SK-N-MC (cell line): ENCODE measurements at regions not wholly inside any gene's neighbourhood (a gene's known extent, or its start where the extent isn't known, plus 50 kb on each side); places are given as distances from the start of the nearest gene placed in this dataset.

ENCODE experiments used
- DNase-seq: peaks from one replicate; pipeline ENCODE4 v3.0.0-alpha.2; 2011; ENCODE audit warnings: low read depth, low spot score
- H3K27ac ChIP-seq: fragments of 200-600 bp; sonication (generic); 2 replicates; pipeline ENCODE4 v1.5.1; 2016; ENCODE audit warnings: mixed run types
- H3K36me3 ChIP-seq: fragments of 200-600 bp; sonication (generic); 2 replicates; pipeline ENCODE4 v1.6.1; 2017; ENCODE audit warnings: antibody characterized with exemption, low read length, mixed read lengths; ENCODE audit not compliant: insufficient read depth
- H3K4me3 ChIP-seq: fragments of 200-600 bp; sonication (generic); 2 replicates; pipeline ENCODE4 v1.5.1; 2016
- H3K9ac ChIP-seq: fragments of 200-600 bp; sonication (generic); 2 replicates; pipeline ENCODE4 v1.8.0; 2017; ENCODE audit warnings: mixed run types, mixed read lengths; ENCODE audit not compliant: insufficient read length
- H3K9me3 ChIP-seq: fragments of 200-600 bp; sonication (generic); 2 replicates; pipeline ENCODE4 v1.6.1; 2017; ENCODE audit warnings: low read depth, mild to moderate bottlenecking, antibody characterized with exemption, low read length, moderate library complexity, mixed read lengths
- EZH2 ChIP-seq: fragments of 200-600 bp; sonication (generic); IDR thresholded peaks from one replicate; pipeline ENCODE4 v1.6.1; 2017; ENCODE audit warnings: antibody characterized with exemption
- FOXP2 ChIP-seq: optimal IDR thresholded peaks from 2 replicates; pipeline ENCODE3; 2011; ENCODE audit warnings: mild to moderate bottlenecking, moderate library complexity; ENCODE audit not compliant: insufficient read depth; ENCODE audit errors: extremely low read length, control extremely low read depth
- POLR2AphosphoS5 ChIP-seq: IDR thresholded peaks from 2 replicates; pipeline ENCODE4 v1.6.1; 2012; ENCODE audit warnings: mild to moderate bottlenecking, low read depth, low read length, borderline replicate concordance

DNA sequence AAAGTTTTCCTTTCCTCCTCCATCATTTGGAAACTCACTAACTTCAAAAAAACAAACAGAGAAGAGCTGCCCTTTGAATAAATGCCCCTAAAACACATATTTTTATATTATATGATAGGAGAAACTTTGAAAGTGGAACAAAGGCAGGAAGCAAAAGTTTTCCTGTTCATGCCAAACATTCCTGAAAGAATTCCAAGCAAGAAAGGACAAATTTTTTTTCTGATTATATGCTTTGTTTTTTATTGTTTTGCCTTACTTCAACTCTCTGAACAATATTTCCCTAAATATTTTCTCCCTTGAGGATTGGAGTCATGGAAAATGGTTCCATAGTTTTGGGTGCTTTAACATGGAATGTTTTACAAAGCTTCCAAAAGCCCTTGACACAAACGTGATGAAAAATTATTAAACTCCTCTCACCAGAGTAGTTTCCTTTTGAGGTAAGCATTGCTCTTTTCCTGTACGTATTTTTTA lies 638.5 kb upstream of the CAMK1G start:
- H3K36me3 ChIP-seq, result no peaks in the 10 kb centered on the region
- no peak overlapping the region for H3K4me3 ChIP-seq
- TF ChIP-seq EZH2 (no peak), POLR2AphosphoS5 (no peak), FOXP2 (no peak)
- no peak overlapping the region for H3K27ac ChIP-seq
- no peak for DNase-seq
- H3K9ac ChIP-seq, result no peak overlapping the region
- H3K9me3 ChIP-seq, result no peaks in the 10 kb centered on the region

DNA sequence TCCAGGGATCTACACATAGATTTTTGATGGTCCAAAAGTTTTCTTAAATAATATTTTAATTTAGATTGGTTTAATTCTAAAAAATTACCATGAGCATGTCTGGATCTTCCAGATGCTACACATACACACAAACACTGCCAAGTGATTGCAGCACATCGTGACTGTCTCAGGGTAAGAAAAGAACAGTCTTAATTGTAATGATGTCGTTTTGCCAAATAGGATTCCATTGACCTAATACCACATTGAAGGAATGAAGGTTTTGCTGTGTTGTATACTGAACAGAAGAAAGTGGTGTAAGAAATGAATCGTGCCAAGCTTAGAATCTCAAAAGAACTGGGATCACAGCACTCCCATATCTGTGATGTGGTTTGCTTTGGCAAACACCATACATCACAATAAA lies 633.3 kb upstream of the CAMK1G start:
- no peaks in the 10 kb centered on the region for H3K9me3 ChIP-seq
- no peak overlapping the region for H3K4me3 ChIP-seq
- no peak overlapping the region for H3K27ac ChIP-seq
- no peak overlapping the region for H3K9ac ChIP-seq
- TF ChIP-seq FOXP2 (no peak), EZH2 (no peak), POLR2AphosphoS5 (no peak)
- DNase-seq, result no peak
- H3K36me3 ChIP-seq, result no peaks in the 10 kb centered on the region

DNA sequence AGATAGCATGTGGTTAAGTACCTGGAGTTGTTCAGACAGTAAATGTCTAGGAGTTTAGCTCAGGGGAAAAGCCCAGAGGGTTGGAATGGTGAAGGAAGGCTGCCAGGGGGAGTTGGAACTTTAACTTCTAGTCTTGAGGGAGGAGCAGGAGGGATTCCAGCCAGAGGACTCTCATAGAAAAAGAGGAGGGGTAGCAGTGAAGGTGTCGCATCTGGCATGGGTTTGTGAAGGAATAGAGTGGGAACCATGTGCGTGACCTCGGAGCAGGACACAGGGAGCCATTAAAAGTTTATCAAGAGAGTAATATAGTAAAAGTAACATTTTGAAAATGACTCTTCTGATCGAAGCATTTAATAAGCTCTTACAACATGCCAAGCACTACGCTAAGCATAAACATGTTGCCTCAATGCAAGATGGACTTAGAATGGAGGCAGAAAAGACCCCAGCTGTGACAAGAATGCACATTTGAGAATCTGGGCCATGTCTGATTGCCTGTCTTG lies 632.4 kb upstream of the CAMK1G start:
- H3K27ac ChIP-seq, result no peak overlapping the region
- H3K9me3 ChIP-seq, result no peaks in the 10 kb centered on the region
- TF ChIP-seq POLR2AphosphoS5 (no peak), EZH2 (no peak), FOXP2 (no peak)
- DNase-seq, result no peak
- H3K9ac ChIP-seq, result no peak overlapping the region
- H3K36me3 ChIP-seq, result no peaks in the 10 kb centered on the region
- H3K4me3 ChIP-seq, result no peak overlapping the region

DNA sequence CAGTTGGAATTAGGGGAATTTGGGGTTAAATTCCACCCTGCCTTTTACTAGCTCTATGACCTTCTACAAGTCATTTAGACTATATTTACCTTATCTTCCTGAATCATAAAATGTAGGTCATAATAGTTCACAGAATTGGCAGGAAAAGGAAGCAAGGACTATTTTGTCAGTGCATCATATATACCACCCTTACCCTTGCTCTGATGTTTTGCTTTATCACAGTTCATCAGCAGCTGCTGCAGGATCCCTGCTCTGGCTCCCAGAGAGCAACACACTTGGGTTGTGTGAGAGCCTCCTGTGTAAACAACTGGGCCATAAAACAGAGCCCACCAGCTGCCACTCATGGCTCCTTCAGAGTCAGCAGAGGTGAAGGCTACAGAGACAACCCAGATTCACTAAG lies 631.6 kb upstream of the CAMK1G start:
- no peaks in the 10 kb centered on the region for H3K36me3 ChIP-seq
- TF ChIP-seq POLR2AphosphoS5, result no peak
- TF ChIP-seq EZH2, result no peak
- TF ChIP-seq FOXP2, result no peak
- H3K9me3 ChIP-seq, result no peaks in the 10 kb centered on the region
- H3K27ac ChIP-seq, result no peak overlapping the region
- no peak for DNase-seq
- H3K9ac ChIP-seq, result no peak overlapping the region
- H3K4me3 ChIP-seq, result no peak overlapping the region

DNA sequence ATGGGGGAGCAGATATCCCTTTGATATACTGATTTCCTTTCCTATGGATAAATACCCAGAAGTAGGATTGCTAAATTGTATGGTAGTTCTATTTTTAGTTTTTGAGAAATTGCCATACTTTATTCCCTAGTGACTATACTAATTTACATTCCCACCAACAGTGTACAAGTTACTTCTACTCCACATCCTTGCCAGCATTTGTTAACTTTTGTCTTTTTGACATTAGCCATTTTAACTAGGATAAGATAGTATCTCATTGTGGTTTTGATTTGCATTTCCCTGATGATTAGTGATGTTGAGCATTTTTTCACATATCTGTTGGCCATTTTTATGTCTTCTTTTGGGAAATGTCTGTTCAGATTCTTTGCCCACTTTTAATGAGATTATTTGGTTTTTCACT lies 620.6 kb upstream of the CAMK1G start:
- no peak overlapping the region for H3K9ac ChIP-seq
- no peaks in the 10 kb centered on the region for H3K9me3 ChIP-seq
- DNase-seq, result no peak
- H3K36me3 ChIP-seq, result no peaks in the 10 kb centered on the region
- H3K27ac ChIP-seq, result no peak overlapping the region
- H3K4me3 ChIP-seq, result no peak overlapping the region
- TF ChIP-seq POLR2AphosphoS5, result no peak

DNA sequence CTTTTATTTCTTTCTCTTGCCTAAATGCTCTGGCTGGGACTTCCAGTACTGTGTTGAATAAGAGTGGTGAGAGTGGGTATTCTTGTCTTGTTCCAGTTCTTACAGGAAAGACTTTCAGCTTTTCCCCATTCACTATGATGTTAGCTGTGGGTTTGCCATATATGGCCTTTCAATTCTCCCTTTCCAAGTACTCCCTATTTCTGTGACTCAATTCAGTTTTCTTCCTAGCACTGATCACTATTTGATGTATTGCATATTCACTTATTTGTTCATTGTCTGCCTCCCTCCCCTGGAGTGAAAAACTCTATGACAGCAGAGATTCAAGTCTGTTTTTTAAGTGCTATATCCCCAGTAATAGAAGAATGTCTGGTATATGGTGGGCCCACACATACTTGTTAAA lies 618.2 kb upstream of the CAMK1G start:
- Histone ChIP-seq H3K9me3 (no peaks in the 10 kb centered on the region), H3K9ac (no peak overlapping the region), H3K4me3 (no peak overlapping the region), H3K36me3 (no peaks in the 10 kb centered on the region), H3K27ac (no peak overlapping the region)
- TF ChIP-seq FOXP2 (no peak), EZH2 (no peak), POLR2AphosphoS5 (no peak)
- no peak for DNase-seq

DNA sequence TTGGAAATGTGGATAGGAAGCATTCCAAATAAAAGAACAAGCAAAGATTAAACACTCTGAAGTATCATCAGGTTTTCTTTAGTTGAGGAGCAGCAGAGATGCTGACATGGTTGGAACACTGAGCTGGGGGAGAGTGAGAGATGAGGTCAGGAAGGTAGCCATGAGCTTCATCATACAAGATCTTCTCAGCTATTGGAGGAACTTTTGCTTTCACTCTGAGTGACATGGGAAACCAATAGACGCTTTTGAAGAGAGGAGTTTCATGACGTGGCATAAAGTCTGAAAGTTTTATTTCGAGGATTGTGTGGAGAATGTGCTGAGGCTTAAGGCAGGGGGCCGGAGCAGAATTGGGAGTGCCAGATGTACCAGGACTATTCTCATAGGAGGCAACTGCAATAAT lies 616.2 kb upstream of the CAMK1G start:
- H3K4me3 ChIP-seq, result no peak overlapping the region
- H3K9me3 ChIP-seq, result no peaks in the 10 kb centered on the region
- DNase-seq, result no peak
- no peaks in the 10 kb centered on the region for H3K36me3 ChIP-seq
- TF ChIP-seq POLR2AphosphoS5 (no peak), EZH2 (no peak), FOXP2 (no peak)
- H3K9ac ChIP-seq, result no peak overlapping the region
- H3K27ac ChIP-seq, result no peak overlapping the region

DNA sequence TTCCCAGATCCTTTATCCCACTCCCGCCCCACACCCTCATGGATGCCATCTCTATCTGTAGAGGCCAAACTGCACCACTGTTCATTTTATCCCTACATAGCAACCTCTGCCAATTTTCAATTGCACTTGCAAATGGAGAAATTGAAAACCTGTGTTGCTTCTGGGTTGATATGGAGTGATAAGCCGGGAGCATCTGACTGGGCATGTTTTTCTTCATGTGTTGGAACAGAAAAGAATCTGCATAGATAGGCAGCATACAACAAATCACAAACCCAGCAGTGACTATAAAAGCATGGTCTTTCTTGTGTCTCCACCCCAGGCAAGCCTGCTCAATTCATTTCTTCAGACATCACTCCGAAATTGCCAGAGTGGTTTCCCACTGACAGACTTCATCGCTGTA lies 608.8 kb upstream of the CAMK1G start:
- no peak overlapping the region for H3K4me3 ChIP-seq
- no peaks in the 10 kb centered on the region for H3K9me3 ChIP-seq
- DNase-seq, result no peak
- H3K9ac ChIP-seq, result no peak overlapping the region
- no peaks in the 10 kb centered on the region for H3K36me3 ChIP-seq
- no peak overlapping the region for H3K27ac ChIP-seq
- TF ChIP-seq FOXP2, result no peak
- TF ChIP-seq EZH2, result no peak
- TF ChIP-seq POLR2AphosphoS5, result no peak

DNA sequence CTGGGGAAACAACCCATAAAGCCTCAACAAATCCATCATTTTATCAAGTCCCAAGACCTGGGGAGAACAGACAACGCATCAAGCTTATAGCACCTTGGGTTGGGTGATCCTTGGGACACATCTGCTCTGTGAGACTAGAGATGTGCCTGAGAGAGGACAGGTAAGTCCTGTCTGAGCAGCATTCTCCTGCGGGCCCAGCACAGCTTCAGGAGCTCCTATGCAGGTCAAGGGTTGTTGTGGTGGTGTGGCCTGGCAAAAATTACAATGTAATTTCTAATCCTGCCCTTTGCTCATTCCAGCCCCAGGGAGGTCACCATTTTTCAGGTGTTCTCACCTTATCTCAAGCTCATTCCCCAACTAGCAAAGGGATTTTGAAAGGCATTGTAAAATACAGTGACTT lies 608.1 kb upstream of the CAMK1G start:
- Histone ChIP-seq H3K27ac (no peak overlapping the region), H3K9me3 (no peaks in the 10 kb centered on the region), H3K36me3 (no peaks in the 10 kb centered on the region), H3K4me3 (no peak overlapping the region), H3K9ac (no peak overlapping the region)
- DNase-seq, result no peak
- TF ChIP-seq FOXP2, result no peak
- TF ChIP-seq EZH2, result no peak
- TF ChIP-seq POLR2AphosphoS5, result no peak
